ENCODE measurements at regions not wholly inside any gene's neighbourhood (a gene's known extent, or its start where the extent isn't known, plus 50 kb on each side); places are given as distances from the start of the nearest gene placed in this dataset.

- no peaks in the 10 kb centered on the region for H3K36me3 ChIP-seq
Observed at GRCh38 chr18:68484241-68484640, 230.7 kb downstream of the TMX3 start.

GRCh38 chr18:68482815-68483214, 232.1 kb downstream of the TMX3 start:
- TF ChIP-seq CTCF (IDR thresholded peaks at IDR 0.05): no peak
- Histone ChIP-seq H3K36me3 (no peaks in the 10 kb centered on the region), H3K27ac (no peak overlapping the region), H3K4me1 (no peaks in the 10 kb centered on the region), H3K27me3 (no peaks in the 10 kb centered on the region), H3K4me3 (no peak overlapping the region), H3K9me3 (no peaks in the 10 kb centered on the region)
- intact Hi-C loops (cut with DNase I): no loop called here
- DNase-seq: no peak
- no peak for ATAC-seq

More at GRCh38 chr18:68484241-68484640, 230.7 kb downstream of the TMX3 start:
- intact Hi-C loops (cut with DNase I): no loop called here
- no peak for DNase-seq
- H3K27ac ChIP-seq: no peak overlapping the region
- no peak overlapping the region for H3K4me3 ChIP-seq
- H3K9me3 ChIP-seq: no peaks in the 10 kb centered on the region
- no peaks in the 10 kb centered on the region for H3K27me3 ChIP-seq
- ATAC-seq: no peak
- TF ChIP-seq CTCF (IDR thresholded peaks at IDR 0.05): no peak
- no peaks in the 10 kb centered on the region for H3K4me1 ChIP-seq

GRCh38 chr18:68480196-68480595, 234.7 kb downstream of the TMX3 start:
- no peaks in the 10 kb centered on the region for H3K9me3 ChIP-seq
- H3K27ac ChIP-seq: no peak overlapping the region
- H3K36me3 ChIP-seq: no peaks in the 10 kb centered on the region
- no peaks in the 10 kb centered on the region for H3K27me3 ChIP-seq
- intact Hi-C loops (cut with DNase I): no loop called here
- ATAC-seq: no peak
- no peak for DNase-seq
- H3K4me3 ChIP-seq: no peak overlapping the region
- H3K4me1 ChIP-seq: no peaks in the 10 kb centered on the region
- no peak for TF ChIP-seq CTCF (IDR thresholded peaks at IDR 0.05)

- no peaks in the 10 kb centered on the region for H3K9me3 ChIP-seq
- no peaks in the 10 kb centered on the region for H3K27me3 ChIP-seq
- no peaks in the 10 kb centered on the region for H3K4me1 ChIP-seq
- no peak overlapping the region for H3K4me3 ChIP-seq
- no peaks in the 10 kb centered on the region for H3K36me3 ChIP-seq
- no peak for TF ChIP-seq CTCF (IDR thresholded peaks at IDR 0.05)
- intact Hi-C loops (cut with DNase I): no loop called here
- no peak overlapping the region for H3K27ac ChIP-seq
- no peak for ATAC-seq
- no peak for DNase-seq
Observed at GRCh38 chr18:68478246-68478645, 236.7 kb downstream of the TMX3 start.

GRCh38 chr18:68475883-68476282, 239.0 kb downstream of the TMX3 start:
- Histone ChIP-seq H3K4me1 (no peaks in the 10 kb centered on the region), H3K9me3 (no peaks in the 10 kb centered on the region), H3K27me3 (no peaks in the 10 kb centered on the region), H3K27ac (no peak overlapping the region), H3K36me3 (no peaks in the 10 kb centered on the region), H3K4me3 (no peak overlapping the region)
- TF ChIP-seq CTCF (IDR thresholded peaks at IDR 0.05): no peak
- ATAC-seq (no peak), DNase-seq (no peak)
- intact Hi-C loops (cut with DNase I): no loop called here

Data from left lung (tissue), 4 donors.